Loucy (cell line): ENCODE measurements at regions not wholly inside any gene's neighbourhood (a gene's known extent, or its start where the extent isn't known, plus 50 kb on each side); places are given as distances from the start of the nearest gene placed in this dataset.

Experiments
- H2AFZ ChIP-seq: fragments of 200-600 bp; sonication (generic); 2 replicates; pipeline ENCODE4 v1.6.0; 2016; ENCODE audit warnings: antibody characterized with exemption, mild to moderate bottlenecking, low read length, moderate library complexity
- H3F3A ChIP-seq: fragments of 200-600 bp; 2 replicates; pipeline ENCODE4 v1.6.0; 2016; ENCODE audit warnings: antibody characterized with exemption, low read depth, mild to moderate bottlenecking
- H3K27me3 ChIP-seq: fragments of 200-600 bp; sonication (generic); 2 replicates; pipeline ENCODE4 v1.6.1; 2014; ENCODE audit warnings: low read length, mild to moderate bottlenecking; ENCODE audit not compliant: insufficient read depth, poor library complexity, severe bottlenecking
- H3K36me3 ChIP-seq: fragments of 200-600 bp; sonication (generic); 2 replicates; pipeline ENCODE4 v1.6.1; 2016; ENCODE audit warnings: low read length; ENCODE audit not compliant: insufficient read depth
- H3K4me1 ChIP-seq: fragments of 200-600 bp; sonication (generic); 2 replicates; pipeline ENCODE4 v1.5.1; 2014; ENCODE audit warnings: low read length, mild to moderate bottlenecking; ENCODE audit not compliant: insufficient read depth, poor library complexity, severe bottlenecking
- H3K4me2 ChIP-seq: fragments of 200-600 bp; sonication (generic); 2 replicates; pipeline ENCODE4 v1.6.0; 2014; ENCODE audit warnings: antibody characterized with exemption, low read length, low read depth, mild to moderate bottlenecking; ENCODE audit not compliant: poor library complexity, severe bottlenecking
- H3K4me3 ChIP-seq: fragments of 200-600 bp; sonication (generic); 2 replicates; pipeline ENCODE4 v1.5.1; 2014; ENCODE audit warnings: low read length, mild to moderate bottlenecking, mixed read lengths; ENCODE audit not compliant: poor library complexity, severe bottlenecking
- H3K79me2 ChIP-seq: fragments of 200-600 bp; sonication (generic); 2 replicates; pipeline ENCODE4 v1.6.1; 2014; ENCODE audit warnings: low read length; ENCODE audit not compliant: insufficient read depth
- H3K9ac ChIP-seq: fragments of 200-600 bp; sonication (generic); 2 replicates; pipeline ENCODE4 v1.6.0; 2014; ENCODE audit warnings: mild to moderate bottlenecking, low read depth, low read length, moderate library complexity; ENCODE audit not compliant: poor library complexity, severe bottlenecking
- H3K9me2 ChIP-seq: fragments of 200-600 bp; sonication (generic); replicated peaks from 2 replicates; pipeline ENCODE4 v1.6.1; 2016; ENCODE audit warnings: low read depth, low read length, mixed read lengths
- H3K9me3 ChIP-seq: fragments of 200-600 bp; sonication (generic); 2 replicates; pipeline ENCODE4 v1.6.1; 2014; ENCODE audit warnings: mild to moderate bottlenecking, antibody characterized with exemption, low read length, low read depth; ENCODE audit not compliant: insufficient read depth
- H4K20me1 ChIP-seq: fragments of 200-600 bp; sonication (generic); 2 replicates; pipeline ENCODE4 v1.6.0; 2014; ENCODE audit warnings: antibody characterized with exemption, low read length, mild to moderate bottlenecking; ENCODE audit not compliant: insufficient read depth, poor library complexity, severe bottlenecking
- EZH2phosphoT487 ChIP-seq: fragments of 200-600 bp; IDR thresholded peaks from 2 replicates; pipeline ENCODE4 v1.6.1; 2018; ENCODE audit warnings: antibody characterized with exemption, mild to moderate bottlenecking, moderate library complexity, borderline replicate concordance
- TF ChIP-seq, protein P1 (sequence below): fragments of 200-600 bp; sonication (generic); conservative IDR thresholded peaks from 2 replicates; pipeline ENCODE4 v1.5.1; 2014; ENCODE audit warnings: mild to moderate bottlenecking, antibody characterized with exemption, low read length

DNA sequence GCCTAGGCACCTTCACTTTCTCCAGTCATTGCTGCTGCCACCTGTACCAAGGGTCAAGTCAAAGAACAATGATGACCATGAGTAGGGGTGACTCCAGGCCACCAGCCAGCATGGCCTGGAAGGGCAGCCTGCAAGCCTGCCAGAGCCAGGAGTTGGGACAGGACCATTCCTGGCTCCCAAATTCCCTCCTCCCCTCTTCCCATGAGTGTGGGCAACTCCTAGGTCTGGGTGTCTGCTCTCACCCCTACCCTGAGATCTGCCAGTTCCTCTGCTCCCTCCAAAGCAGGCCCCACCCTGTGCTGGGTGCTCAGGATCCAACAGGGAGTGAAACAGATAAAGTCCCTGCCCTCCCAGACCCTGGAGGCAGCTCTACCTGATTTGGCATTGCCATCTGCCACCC lies 125.8 kb upstream of the NANOS1 start:
- H2AFZ ChIP-seq: no peak overlapping the region
- no peaks in the 10 kb centered on the region for H3K9me3 ChIP-seq
- H3K4me3 ChIP-seq: no peak overlapping the region
- no peaks in the 10 kb centered on the region for H4K20me1 ChIP-seq
- no peak overlapping the region for H3K4me2 ChIP-seq
- H3K27me3 ChIP-seq: no peaks in the 10 kb centered on the region
- H3K4me1 ChIP-seq: no peaks in the 10 kb centered on the region
- H3K9me2 ChIP-seq: no peaks in the 10 kb centered on the region
- no peaks in the 10 kb centered on the region for H3K79me2 ChIP-seq
- no peaks in the 10 kb centered on the region for H3K36me3 ChIP-seq
- H3F3A ChIP-seq: no peaks in the 10 kb centered on the region
- TF ChIP-seq, protein P1, sequence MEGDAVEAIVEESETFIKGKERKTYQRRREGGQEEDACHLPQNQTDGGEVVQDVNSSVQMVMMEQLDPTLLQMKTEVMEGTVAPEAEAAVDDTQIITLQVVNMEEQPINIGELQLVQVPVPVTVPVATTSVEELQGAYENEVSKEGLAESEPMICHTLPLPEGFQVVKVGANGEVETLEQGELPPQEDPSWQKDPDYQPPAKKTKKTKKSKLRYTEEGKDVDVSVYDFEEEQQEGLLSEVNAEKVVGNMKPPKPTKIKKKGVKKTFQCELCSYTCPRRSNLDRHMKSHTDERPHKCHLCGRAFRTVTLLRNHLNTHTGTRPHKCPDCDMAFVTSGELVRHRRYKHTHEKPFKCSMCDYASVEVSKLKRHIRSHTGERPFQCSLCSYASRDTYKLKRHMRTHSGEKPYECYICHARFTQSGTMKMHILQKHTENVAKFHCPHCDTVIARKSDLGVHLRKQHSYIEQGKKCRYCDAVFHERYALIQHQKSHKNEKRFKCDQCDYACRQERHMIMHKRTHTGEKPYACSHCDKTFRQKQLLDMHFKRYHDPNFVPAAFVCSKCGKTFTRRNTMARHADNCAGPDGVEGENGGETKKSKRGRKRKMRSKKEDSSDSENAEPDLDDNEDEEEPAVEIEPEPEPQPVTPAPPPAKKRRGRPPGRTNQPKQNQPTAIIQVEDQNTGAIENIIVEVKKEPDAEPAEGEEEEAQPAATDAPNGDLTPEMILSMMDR: no peak
- TF ChIP-seq EZH2phosphoT487: no peak
- no peak overlapping the region for H3K9ac ChIP-seq

DNA sequence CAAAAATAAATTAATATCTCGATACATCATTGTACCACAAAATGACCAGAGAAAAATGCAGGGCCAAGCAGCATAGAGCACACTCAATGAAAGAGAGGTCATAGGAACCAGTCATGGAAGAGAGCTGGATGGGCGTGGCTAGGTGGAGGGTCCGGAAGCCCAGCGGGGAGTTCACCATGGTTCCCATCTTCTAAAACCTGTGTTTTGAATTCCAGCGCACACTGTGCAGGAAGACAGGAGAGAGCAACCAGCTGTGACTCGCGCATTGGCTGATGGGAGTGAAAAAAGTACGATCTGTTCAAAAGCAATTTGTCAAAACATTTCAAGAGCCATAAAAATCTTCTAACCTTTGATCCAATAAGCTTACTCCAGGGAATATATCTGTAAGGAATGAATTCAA lies 125.2 kb upstream of the NANOS1 start:
- Histone ChIP-seq H3K4me3 (no peak overlapping the region), H3K27me3 (no peaks in the 10 kb centered on the region), H3K4me1 (no peaks in the 10 kb centered on the region), H3F3A (no peaks in the 10 kb centered on the region), H3K4me2 (no peak overlapping the region), H3K9me3 (no peaks in the 10 kb centered on the region), H4K20me1 (no peaks in the 10 kb centered on the region), H2AFZ (no peak overlapping the region), H3K79me2 (no peaks in the 10 kb centered on the region), H3K36me3 (no peaks in the 10 kb centered on the region), H3K9ac (no peak overlapping the region), H3K9me2 (no peaks in the 10 kb centered on the region)
- TF ChIP-seq EZH2phosphoT487: no peak
- TF ChIP-seq, protein P1: no peak

DNA sequence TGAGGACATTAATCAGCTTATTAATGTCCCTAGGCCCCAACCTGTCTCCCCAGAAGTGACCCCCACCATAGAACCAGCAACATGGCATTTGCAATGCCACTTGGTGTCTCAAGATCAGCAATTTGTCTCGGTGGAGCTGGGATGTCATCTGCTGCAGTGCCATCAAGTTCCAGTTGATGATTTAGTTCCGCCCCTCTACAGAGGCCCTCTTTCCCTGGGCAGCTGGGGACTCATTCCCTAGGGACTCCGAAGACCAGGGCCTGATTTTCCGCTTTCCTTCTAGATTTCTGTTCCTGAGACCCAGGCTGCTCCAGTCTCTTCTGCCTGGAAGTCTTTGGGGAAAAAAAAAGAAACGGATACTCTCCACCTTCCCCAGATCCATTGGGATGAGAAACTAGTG lies 122.5 kb upstream of the NANOS1 start:
- no peak overlapping the region for H3K9ac ChIP-seq
- no peaks in the 10 kb centered on the region for H3K4me1 ChIP-seq
- no peak overlapping the region for H3K4me2 ChIP-seq
- no peaks in the 10 kb centered on the region for H3F3A ChIP-seq
- no peaks in the 10 kb centered on the region for H4K20me1 ChIP-seq
- H3K9me2 ChIP-seq: no peaks in the 10 kb centered on the region
- no peaks in the 10 kb centered on the region for H3K9me3 ChIP-seq
- no peaks in the 10 kb centered on the region for H3K79me2 ChIP-seq
- no peak overlapping the region for H3K4me3 ChIP-seq
- no peaks in the 10 kb centered on the region for H3K27me3 ChIP-seq
- no peaks in the 10 kb centered on the region for H3K36me3 ChIP-seq
- no peak overlapping the region for H2AFZ ChIP-seq
- TF ChIP-seq, protein P1: no peak
- no peak for TF ChIP-seq EZH2phosphoT487
